Osteocyte (in vitro differentiated cells): ENCODE measurements at regions not wholly inside any gene's neighbourhood (a gene's known extent, or its start where the extent isn't known, plus 50 kb on each side); places are given as distances from the start of the nearest gene placed in this dataset.
A peak's percentile ranks its signal among the peaks of the same experiment; 100 is the strongest.

Experiments used
- DNase-seq: peaks from one replicate; pipeline ENCODE4 v3.0.0; 2021; ENCODE audit warnings: mixed read lengths; ENCODE audit not compliant: unreplicated experiment; ENCODE audit errors: extremely low spot score
- H3K27ac Mint-ChIP-seq: one replicate; pipeline ENCODE4 v1.8.0; 2021; ENCODE audit warnings: mild to moderate bottlenecking, mixed read lengths; ENCODE audit not compliant: unreplicated experiment
- H3K27me3 Mint-ChIP-seq: one replicate; pipeline ENCODE4 v1.8.0; 2021; ENCODE audit warnings: mixed read lengths; ENCODE audit not compliant: unreplicated experiment
- H3K36me3 Mint-ChIP-seq: one replicate; pipeline ENCODE4 v1.8.0; 2021; ENCODE audit warnings: mixed read lengths; ENCODE audit not compliant: unreplicated experiment
- H3K4me1 Mint-ChIP-seq: one replicate; pipeline ENCODE4 v1.8.0; 2021; ENCODE audit warnings: mixed read lengths; ENCODE audit not compliant: unreplicated experiment
- H3K4me3 Mint-ChIP-seq: one replicate; pipeline ENCODE4 v1.8.0; 2021; ENCODE audit warnings: mild to moderate bottlenecking, moderate library complexity, mixed read lengths; ENCODE audit not compliant: unreplicated experiment
- H3K9me3 Mint-ChIP-seq: one replicate; pipeline ENCODE4 v1.8.0; 2021; ENCODE audit warnings: mixed read lengths; ENCODE audit not compliant: unreplicated experiment
- TF ChIP-seq, protein P1 (sequence below): fragments of 200-600 bp; sonication (generic); IDR thresholded peaks from 2 replicates; pipeline ENCODE4 v1.5.0; 2021; ENCODE audit warnings: antibody characterized with exemption, mild to moderate bottlenecking, moderate library complexity

- peaks cover 10% of the 10 kb centered on the region for H3K4me1 Mint-ChIP-seq
- H3K4me3 Mint-ChIP-seq, result peak overlapping the region; percentile 1
- TF ChIP-seq, protein P1, sequence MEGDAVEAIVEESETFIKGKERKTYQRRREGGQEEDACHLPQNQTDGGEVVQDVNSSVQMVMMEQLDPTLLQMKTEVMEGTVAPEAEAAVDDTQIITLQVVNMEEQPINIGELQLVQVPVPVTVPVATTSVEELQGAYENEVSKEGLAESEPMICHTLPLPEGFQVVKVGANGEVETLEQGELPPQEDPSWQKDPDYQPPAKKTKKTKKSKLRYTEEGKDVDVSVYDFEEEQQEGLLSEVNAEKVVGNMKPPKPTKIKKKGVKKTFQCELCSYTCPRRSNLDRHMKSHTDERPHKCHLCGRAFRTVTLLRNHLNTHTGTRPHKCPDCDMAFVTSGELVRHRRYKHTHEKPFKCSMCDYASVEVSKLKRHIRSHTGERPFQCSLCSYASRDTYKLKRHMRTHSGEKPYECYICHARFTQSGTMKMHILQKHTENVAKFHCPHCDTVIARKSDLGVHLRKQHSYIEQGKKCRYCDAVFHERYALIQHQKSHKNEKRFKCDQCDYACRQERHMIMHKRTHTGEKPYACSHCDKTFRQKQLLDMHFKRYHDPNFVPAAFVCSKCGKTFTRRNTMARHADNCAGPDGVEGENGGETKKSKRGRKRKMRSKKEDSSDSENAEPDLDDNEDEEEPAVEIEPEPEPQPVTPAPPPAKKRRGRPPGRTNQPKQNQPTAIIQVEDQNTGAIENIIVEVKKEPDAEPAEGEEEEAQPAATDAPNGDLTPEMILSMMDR, result no peak
- no peaks in the 10 kb centered on the region for H3K9me3 Mint-ChIP-seq
- no peaks in the 10 kb centered on the region for H3K36me3 Mint-ChIP-seq
- H3K27ac Mint-ChIP-seq, result no peak overlapping the region
- no peak for DNase-seq
- peaks cover 2% of the 10 kb centered on the region for H3K27me3 Mint-ChIP-seq
These were observed 590.4 kb upstream of the PLXNA2 start for GRCh38 chr1:208834381-208835096.

- no peak overlapping the region for H3K27ac Mint-ChIP-seq
- H3K27me3 Mint-ChIP-seq, result peaks cover 2% of the 10 kb centered on the region
- H3K36me3 Mint-ChIP-seq, result no peaks in the 10 kb centered on the region
- peaks cover 10% of the 10 kb centered on the region for H3K4me1 Mint-ChIP-seq
- H3K9me3 Mint-ChIP-seq, result no peaks in the 10 kb centered on the region
- H3K4me3 Mint-ChIP-seq, result no peak overlapping the region
- DNase-seq, result no peak
- TF ChIP-seq, protein P1, result no peak
These were observed 590.9 kb upstream of the PLXNA2 start for GRCh38 chr1:208835097-208835463.

- H3K36me3 Mint-ChIP-seq, result no peaks in the 10 kb centered on the region
- peaks cover 10% of the 10 kb centered on the region for H3K4me1 Mint-ChIP-seq
- H3K9me3 Mint-ChIP-seq, result no peaks in the 10 kb centered on the region
- peaks cover 2% of the 10 kb centered on the region for H3K27me3 Mint-ChIP-seq
- DNase-seq, result no peak
- TF ChIP-seq, protein P1, result no peak
- no peak overlapping the region for H3K27ac Mint-ChIP-seq
- no peak overlapping the region for H3K4me3 Mint-ChIP-seq
These were observed 591.6 kb upstream of the PLXNA2 start for GRCh38 chr1:208835781-208836180.

- Mint-ChIP-seq H3K4me3 (no peak overlapping the region), H3K27me3 (peaks cover 2% of the 10 kb centered on the region), H3K4me1 (peaks cover 10% of the 10 kb centered on the region), H3K9me3 (no peaks in the 10 kb centered on the region), H3K36me3 (no peaks in the 10 kb centered on the region), H3K27ac (no peak overlapping the region)
- DNase-seq, result no peak
- TF ChIP-seq, protein P1, result no peak
These were observed 593.1 kb upstream of the PLXNA2 start for GRCh38 chr1:208837242-208837641.

DNA sequence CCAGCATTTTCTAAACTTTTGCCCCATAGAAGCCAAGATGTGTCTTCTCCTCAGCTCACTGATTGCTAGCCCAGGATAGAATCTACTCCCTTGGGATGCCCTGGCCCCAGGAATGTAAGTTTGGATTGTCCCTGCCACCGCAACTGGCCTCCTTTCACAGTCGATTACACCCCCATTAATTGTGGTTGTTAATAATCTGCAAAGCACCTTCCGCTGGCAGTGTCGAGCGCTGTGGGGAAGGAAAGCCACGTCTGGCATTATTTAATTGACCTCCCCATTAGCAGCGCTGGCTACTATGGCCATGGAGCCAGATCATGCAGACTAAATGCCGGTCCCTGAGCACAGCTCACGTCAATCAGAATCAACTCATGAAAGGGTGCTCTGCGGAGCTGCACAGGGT is 597.3 kb upstream of the PLXNA2 start:
- Mint-ChIP-seq H3K9me3 (no peaks in the 10 kb centered on the region), H3K27me3 (no peaks in the 10 kb centered on the region), H3K36me3 (no peaks in the 10 kb centered on the region), H3K27ac (no peak overlapping the region), H3K4me3 (no peak overlapping the region), H3K4me1 (no peaks in the 10 kb centered on the region)
- TF ChIP-seq, protein P1, result no peak
- no peak for DNase-seq
